Fibroblast of pulmonary artery (primary cell): ENCODE measurements at regions not wholly inside any gene's neighbourhood (a gene's known extent, or its start where the extent isn't known, plus 50 kb on each side); places are given as distances from the start of the nearest gene placed in this dataset.

ENCODE experiments used
- DNase-seq: peaks from one replicate; pipeline ENCODE4 v3.0.0-alpha.2; 2010; ENCODE audit warnings: low read depth
- H3K4me3 ChIP-seq: replicated peaks from 2 replicates; pipeline ENCODE4 v1.5.1; 2011; ENCODE audit warnings: low read depth, mild to moderate bottlenecking, control low read depth, low read length, moderate library complexity
- CTCF ChIP-seq: IDR thresholded peaks from 2 replicates; pipeline ENCODE4 v1.5.1; 2011; ENCODE audit warnings: mild to moderate bottlenecking, control low read depth, low read length, inconsistent platforms; ENCODE audit errors: missing control alignments

GRCh38 chr18:41814651-41815050 is 140.4 kb upstream of the PIK3C3 start:
- H3K4me3 ChIP-seq, result no peak overlapping the region
- TF ChIP-seq CTCF, result no peak
- no peak for DNase-seq

GRCh38 chr18:41809652-41810051 is 145.4 kb upstream of the PIK3C3 start:
- DNase-seq, result peak; percentile 1
- no peak for TF ChIP-seq CTCF
- no peak overlapping the region for H3K4me3 ChIP-seq

GRCh38 chr18:41805341-41805740 is 149.7 kb upstream of the PIK3C3 start:
- H3K4me3 ChIP-seq, result no peak overlapping the region
- no peak for DNase-seq
- no peak for TF ChIP-seq CTCF

GRCh38 chr18:41798879-41799278 is 156.2 kb upstream of the PIK3C3 start:
- DNase-seq, result no peak
- no peak overlapping the region for H3K4me3 ChIP-seq
- TF ChIP-seq CTCF, result no peak

- no peak overlapping the region for H3K4me3 ChIP-seq
- no peak for DNase-seq
- TF ChIP-seq CTCF, result no peak
Measured at GRCh38 chr18:41790687-41791086, 164.3 kb upstream of the PIK3C3 start.

GRCh38 chr18:41789001-41789400 is 166.0 kb upstream of the PIK3C3 start:
- no peak for TF ChIP-seq CTCF
- peak; percentile 7 for DNase-seq

GRCh38 chr18:41783879-41784278 is 171.2 kb upstream of the PIK3C3 start:
- H3K4me3 ChIP-seq, result no peak overlapping the region
- DNase-seq, result no peak
- TF ChIP-seq CTCF, result no peak

More at GRCh38 chr18:41789001-41789400, 166.0 kb upstream of the PIK3C3 start:
- no peak overlapping the region for H3K4me3 ChIP-seq
